MM.1S (cell line): ENCODE measurements at regions not wholly inside any gene's neighbourhood (a gene's known extent, or its start where the extent isn't known, plus 50 kb on each side); places are given as distances from the start of the nearest gene placed in this dataset.

Experiments used
- DNase-seq: peaks from one replicate; pipeline ENCODE4 v3.0.0-alpha.2; 2015
- H2AFZ ChIP-seq: fragments of 300-600 bp; sonication (generic); 2 replicates; pipeline ENCODE4 v1.6.0; 2016; ENCODE audit warnings: antibody characterized with exemption, low read length
- H3F3A ChIP-seq: fragments of 300-600 bp; sonication (generic); 2 replicates; pipeline ENCODE4 v1.6.1; 2016; ENCODE audit warnings: mild to moderate bottlenecking, antibody characterized with exemption, low read length, moderate library complexity, mixed read lengths; ENCODE audit not compliant: insufficient read depth
- H3K27ac ChIP-seq: fragments of 300-600 bp; sonication (generic); 2 replicates; pipeline ENCODE4 v1.5.1; 2016; ENCODE audit warnings: mild to moderate bottlenecking, low read length
- H3K27me3 ChIP-seq: fragments of 300-600 bp; sonication (generic); replicated peaks from 2 replicates; pipeline ENCODE4 v1.6.0; 2016; ENCODE audit warnings: low read length; ENCODE audit not compliant: insufficient read depth
- H3K36me3 ChIP-seq: fragments of 300-600 bp; sonication (generic); replicated peaks from 2 replicates; pipeline ENCODE4 v1.6.1; 2016; ENCODE audit warnings: mild to moderate bottlenecking, low read length, mixed read lengths; ENCODE audit not compliant: insufficient read depth
- H3K4me1 ChIP-seq: fragments of 300-600 bp; sonication (generic); 2 replicates; pipeline ENCODE4 v1.6.1; 2016; ENCODE audit warnings: low read length, mixed read lengths
- H3K4me2 ChIP-seq: fragments of 300-600 bp; sonication (generic); 2 replicates; pipeline ENCODE4 v1.6.0; 2016; ENCODE audit warnings: low read depth, low read length
- H3K4me3 ChIP-seq: fragments of 300-600 bp; sonication (generic); 2 replicates; pipeline ENCODE4 v1.5.1; 2016; ENCODE audit warnings: low read length, mixed read lengths
- H3K79me2 ChIP-seq: fragments of 300-600 bp; sonication (generic); 2 replicates; pipeline ENCODE4 v1.6.1; 2016; ENCODE audit warnings: mixed run types, low read length, mixed read lengths
- H3K9ac ChIP-seq: fragments of 300-600 bp; sonication (generic); 2 replicates; pipeline ENCODE4 v1.6.1; 2016; ENCODE audit warnings: low read length, mixed read lengths
- H3K9me2 ChIP-seq: fragments of 300-600 bp; sonication (generic); replicated peaks from 2 replicates; pipeline ENCODE4 v1.6.1; 2016; ENCODE audit warnings: mild to moderate bottlenecking, low read length, mixed read lengths; ENCODE audit not compliant: insufficient read depth
- H3K9me3 ChIP-seq: fragments of 300-600 bp; sonication (generic); replicated peaks from 2 replicates; pipeline ENCODE4 v1.6.1; 2016; ENCODE audit warnings: mild to moderate bottlenecking, low read length, mixed read lengths; ENCODE audit not compliant: insufficient read depth
- H4K20me1 ChIP-seq: fragments of 300-600 bp; sonication (generic); 2 replicates; pipeline ENCODE4 v1.6.1; 2016; ENCODE audit warnings: mild to moderate bottlenecking, low read length, moderate library complexity, mixed read lengths; ENCODE audit not compliant: insufficient read depth
- CTCF ChIP-seq: fragments of 300-600 bp; sonication (generic); IDR thresholded peaks from 2 replicates; pipeline ENCODE4 v1.5.1; 2016; ENCODE audit warnings: antibody characterized with exemption, low read length, mixed read lengths
- EZH2 ChIP-seq: fragments of 300-600 bp; sonication (generic); optimal IDR thresholded peaks from 2 replicates; pipeline ENCODE3; 2017; ENCODE audit warnings: low read depth, mild to moderate bottlenecking, antibody characterized with exemption, low read length, mixed read lengths
- EZH2phosphoT487 ChIP-seq: fragments of 300-600 bp; sonication (generic); IDR thresholded peaks from 2 replicates; pipeline ENCODE4 v1.6.1; 2018; ENCODE audit warnings: antibody characterized with exemption, low read length

GRCh38 chr2:217285926-217286325 lies 426.1 kb upstream of the TNP1 start:
- no peaks in the 10 kb centered on the region for H3K9me3 ChIP-seq
- no peaks in the 10 kb centered on the region for H3K36me3 ChIP-seq
- no peaks in the 10 kb centered on the region for H3K9me2 ChIP-seq
- H4K20me1 ChIP-seq = no peaks in the 10 kb centered on the region
- TF ChIP-seq CTCF (no peak), EZH2 (no peak), EZH2phosphoT487 (no peak)
- no peak overlapping the region for H3K4me3 ChIP-seq
- no peak overlapping the region for H3K27ac ChIP-seq
- H3K27me3 ChIP-seq = no peaks in the 10 kb centered on the region
- no peak overlapping the region for H3K9ac ChIP-seq
- H3K4me2 ChIP-seq = no peak overlapping the region
- H2AFZ ChIP-seq = no peak overlapping the region
- H3K4me1 ChIP-seq = no peaks in the 10 kb centered on the region
- H3F3A ChIP-seq = no peaks in the 10 kb centered on the region
- no peak for DNase-seq
- H3K79me2 ChIP-seq = no peaks in the 10 kb centered on the region

DNA sequence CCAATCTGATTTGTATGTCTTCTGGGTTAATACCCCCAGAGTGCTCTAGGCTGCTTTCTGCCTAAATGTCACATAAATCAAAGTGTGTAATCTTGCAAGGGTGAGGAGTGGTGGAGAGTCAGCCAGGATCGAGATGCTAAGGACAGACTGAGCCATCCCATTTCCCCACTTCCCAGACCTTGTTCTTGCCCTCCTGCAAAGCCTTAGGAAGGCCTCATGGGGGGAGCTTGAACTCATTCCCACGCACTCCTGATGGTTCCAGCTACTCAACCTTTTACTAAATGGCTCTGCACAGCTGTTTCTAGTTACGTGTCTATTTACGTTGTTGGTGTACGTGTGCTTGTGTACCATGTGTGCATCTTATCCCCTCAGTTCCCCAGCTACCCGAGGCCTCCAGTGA lies 423.6 kb upstream of the TNP1 start:
- no peaks in the 10 kb centered on the region for H3K9me2 ChIP-seq
- H3K4me2 ChIP-seq = no peak overlapping the region
- DNase-seq = no peak
- no peaks in the 10 kb centered on the region for H3K9me3 ChIP-seq
- no peaks in the 10 kb centered on the region for H4K20me1 ChIP-seq
- H3K4me1 ChIP-seq = no peaks in the 10 kb centered on the region
- TF ChIP-seq EZH2 = no peak
- TF ChIP-seq CTCF = no peak
- no peak for TF ChIP-seq EZH2phosphoT487
- no peaks in the 10 kb centered on the region for H3K27me3 ChIP-seq
- no peaks in the 10 kb centered on the region for H3K36me3 ChIP-seq
- H3K9ac ChIP-seq = no peak overlapping the region
- no peak overlapping the region for H3K27ac ChIP-seq
- no peak overlapping the region for H3K4me3 ChIP-seq
- H2AFZ ChIP-seq = no peak overlapping the region
- H3F3A ChIP-seq = no peaks in the 10 kb centered on the region
- H3K79me2 ChIP-seq = no peaks in the 10 kb centered on the region

DNA sequence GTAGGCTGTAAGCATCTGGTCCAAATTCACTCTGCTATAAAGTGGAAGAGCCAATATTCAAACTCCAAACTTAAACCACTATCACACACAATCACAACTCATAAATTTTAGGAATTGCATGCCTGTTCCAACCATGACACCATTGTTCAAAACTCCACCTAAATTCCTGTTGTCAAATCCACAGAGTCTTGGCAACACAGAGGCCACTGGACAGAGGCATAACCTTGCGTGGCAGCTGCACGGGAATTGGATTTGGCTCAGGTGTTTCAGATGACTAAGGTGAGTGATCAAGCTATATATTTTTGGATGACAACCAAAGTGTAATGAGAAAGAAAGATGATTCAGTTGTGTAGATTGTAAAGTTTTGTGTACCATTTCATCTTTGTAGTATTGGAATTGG lies 422.7 kb upstream of the TNP1 start:
- H3K27me3 ChIP-seq = no peaks in the 10 kb centered on the region
- H3K36me3 ChIP-seq = no peaks in the 10 kb centered on the region
- TF ChIP-seq EZH2phosphoT487 (no peak), EZH2 (no peak), CTCF (no peak)
- no peaks in the 10 kb centered on the region for H4K20me1 ChIP-seq
- H3K9me2 ChIP-seq = no peaks in the 10 kb centered on the region
- H3K9me3 ChIP-seq = no peaks in the 10 kb centered on the region
- no peaks in the 10 kb centered on the region for H3K79me2 ChIP-seq
- H3F3A ChIP-seq = no peaks in the 10 kb centered on the region
- DNase-seq = no peak
- no peak overlapping the region for H3K4me2 ChIP-seq
- H3K4me3 ChIP-seq = no peak overlapping the region
- no peak overlapping the region for H2AFZ ChIP-seq
- H3K4me1 ChIP-seq = no peaks in the 10 kb centered on the region
- no peak overlapping the region for H3K27ac ChIP-seq
- no peak overlapping the region for H3K9ac ChIP-seq
